Chondrocyte (in vitro differentiated cells): ENCODE measurements at regions not wholly inside any gene's neighbourhood (a gene's known extent, or its start where the extent isn't known, plus 50 kb on each side); places are given as distances from the start of the nearest gene placed in this dataset.
"Not testable (repeated sequence)": the region's sequence is repeated elsewhere in the genome, so short reads cannot be mapped to it uniquely, and the experiment has no call there.

ENCODE experiments used
- DNase-seq: peaks from one replicate; pipeline ENCODE4 v3.0.0; 2021; ENCODE audit warnings: mixed read lengths, low spot score
- H3K27ac Mint-ChIP-seq: one replicate; pipeline ENCODE4 v1.8.0; 2021; ENCODE audit warnings: mild to moderate bottlenecking, moderate library complexity, mixed read lengths; ENCODE audit not compliant: unreplicated experiment
- H3K27me3 Mint-ChIP-seq: 2 replicates; pipeline ENCODE4 v1.8.0; 2021; ENCODE audit warnings: low read depth, mixed read lengths
- H3K36me3 Mint-ChIP-seq: 2 replicates; pipeline ENCODE4 v1.8.0; 2021; ENCODE audit warnings: low read depth, mixed read lengths
- H3K4me1 Mint-ChIP-seq: 2 replicates; pipeline ENCODE4 v1.8.0; 2021; ENCODE audit warnings: low read depth, mild to moderate bottlenecking, mixed read lengths
- H3K4me3 Mint-ChIP-seq: one replicate; pipeline ENCODE4 v1.8.0; 2021; ENCODE audit warnings: mild to moderate bottlenecking, moderate library complexity, mixed read lengths; ENCODE audit not compliant: unreplicated experiment
- H3K9me3 Mint-ChIP-seq: 2 replicates; pipeline ENCODE4 v1.8.0; 2021; ENCODE audit warnings: low read depth, mixed read lengths
- CTCF ChIP-seq: fragments of 200-600 bp; sonication (generic); IDR thresholded peaks from 2 replicates; pipeline ENCODE4 v1.5.0; 2021; ENCODE audit warnings: antibody characterized with exemption, mild to moderate bottlenecking, moderate library complexity

DNA sequence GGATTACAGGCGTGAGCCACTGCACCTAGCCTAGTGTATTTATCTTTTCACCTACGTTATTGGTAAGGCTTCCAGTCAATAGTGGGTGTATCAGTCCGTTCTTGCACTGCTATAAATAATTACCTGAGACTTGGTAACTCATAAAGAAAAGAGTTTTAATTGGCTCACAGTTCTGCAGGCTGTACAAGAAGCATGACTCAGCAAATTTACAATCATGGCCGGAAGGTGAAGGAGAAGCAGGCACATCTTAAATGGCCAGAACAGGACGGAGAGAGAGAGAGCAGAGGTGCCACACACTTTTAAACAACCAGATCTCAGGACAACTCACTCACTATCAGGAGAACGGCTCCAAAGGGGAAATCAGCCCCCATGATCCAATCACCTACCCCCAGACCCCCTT lies 873.3 kb upstream of the AUTS2 start:
- Mint-ChIP-seq H3K4me3 (no peak overlapping the region), H3K27ac (no peak overlapping the region), H3K9me3 (no peaks in the 10 kb centered on the region), H3K4me1 (no peaks in the 10 kb centered on the region), H3K36me3 (no peaks in the 10 kb centered on the region), H3K27me3 (no peaks in the 10 kb centered on the region)
- no peak for TF ChIP-seq CTCF
- DNase-seq, result no peak

DNA sequence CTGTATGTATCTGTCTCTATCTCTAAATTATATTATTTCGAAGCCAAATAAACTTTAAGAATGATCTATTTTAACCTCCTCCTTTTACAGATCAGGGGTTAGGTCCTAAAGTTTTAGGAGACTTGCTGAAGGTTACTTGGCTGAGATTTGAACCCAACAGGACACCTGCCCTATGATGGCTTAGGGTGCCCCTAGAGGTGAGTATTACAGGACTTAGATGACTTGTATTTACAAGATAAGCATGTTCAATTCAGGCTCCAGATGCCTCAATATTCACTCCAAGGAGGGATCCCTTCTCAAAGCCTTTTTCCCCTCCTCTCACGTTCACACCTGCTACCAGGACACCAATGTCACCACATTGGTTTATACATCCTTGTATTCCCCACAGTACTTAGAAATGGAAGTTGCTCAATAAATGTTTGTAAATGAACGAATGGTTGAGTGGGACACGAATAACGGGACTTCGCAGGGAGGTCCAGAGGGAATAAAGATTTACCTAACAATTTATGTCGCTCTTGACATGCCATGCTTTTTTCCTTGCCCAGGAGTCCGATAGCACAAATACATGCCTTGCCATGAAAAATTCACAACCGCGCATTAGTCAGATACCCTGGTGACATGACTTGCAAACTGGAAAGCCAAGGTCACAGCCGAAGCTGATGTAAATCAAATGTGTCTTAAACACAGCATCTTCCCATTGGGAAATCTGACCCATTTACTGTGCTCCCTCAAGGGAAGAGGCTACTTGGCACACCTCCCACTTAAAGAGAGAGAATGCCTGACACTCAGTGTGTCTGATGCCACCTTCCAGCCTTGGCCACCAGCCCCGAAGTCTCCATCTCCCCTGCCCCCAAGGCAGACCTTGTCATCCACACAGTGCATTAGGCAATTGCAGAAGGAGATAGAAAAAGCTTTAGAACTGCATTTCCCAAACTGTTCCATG lies 872.2 kb upstream of the AUTS2 start:
- TF ChIP-seq CTCF, result peak; percentile 19
- H3K9me3 Mint-ChIP-seq, result no peaks in the 10 kb centered on the region
- no peaks in the 10 kb centered on the region for H3K4me1 Mint-ChIP-seq
- H3K36me3 Mint-ChIP-seq, result no peaks in the 10 kb centered on the region
- H3K27ac Mint-ChIP-seq, result no peak overlapping the region
- no peak for DNase-seq
- no peak overlapping the region for H3K4me3 Mint-ChIP-seq
- no peaks in the 10 kb centered on the region for H3K27me3 Mint-ChIP-seq

GRCh38 chr7:68728720-68729119 lies 869.6 kb upstream of the AUTS2 start:
- not testable (repeated sequence) for H3K36me3 Mint-ChIP-seq, H3K27ac Mint-ChIP-seq, H3K9me3 Mint-ChIP-seq

DNA sequence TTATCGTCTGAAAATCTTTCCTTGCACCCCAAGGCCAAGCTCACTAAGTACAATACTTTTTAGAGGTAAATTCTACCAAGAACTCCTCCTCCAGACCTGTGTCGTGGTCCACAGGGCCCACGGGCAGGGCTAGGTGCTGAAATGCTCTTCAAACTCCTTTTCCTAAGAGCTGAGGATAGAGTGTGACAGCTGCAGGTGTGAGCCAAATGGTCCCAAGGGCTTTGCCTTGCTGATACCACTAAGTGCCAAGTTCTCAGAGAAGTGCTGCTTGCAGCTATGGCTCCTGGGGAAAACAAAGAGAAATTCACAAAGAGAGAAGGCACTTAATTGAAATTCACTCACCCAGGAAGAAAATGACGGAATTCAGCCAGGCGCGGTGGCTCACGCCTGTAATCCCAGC lies 868.9 kb upstream of the AUTS2 start:
- no peak for TF ChIP-seq CTCF
- Mint-ChIP-seq H3K4me1 (peaks cover 9% of the 10 kb centered on the region), H3K9me3 (no peaks in the 10 kb centered on the region), H3K27me3 (no peaks in the 10 kb centered on the region), H3K36me3 (no peaks in the 10 kb centered on the region), H3K4me3 (no peak overlapping the region), H3K27ac (no peak overlapping the region)
- DNase-seq, result no peak

More at GRCh38 chr7:68728720-68729119, 869.6 kb upstream of the AUTS2 start:
- not testable (repeated sequence) for DNase-seq, H3K4me3 Mint-ChIP-seq, H3K27me3 Mint-ChIP-seq, H3K4me1 Mint-ChIP-seq

DNA sequence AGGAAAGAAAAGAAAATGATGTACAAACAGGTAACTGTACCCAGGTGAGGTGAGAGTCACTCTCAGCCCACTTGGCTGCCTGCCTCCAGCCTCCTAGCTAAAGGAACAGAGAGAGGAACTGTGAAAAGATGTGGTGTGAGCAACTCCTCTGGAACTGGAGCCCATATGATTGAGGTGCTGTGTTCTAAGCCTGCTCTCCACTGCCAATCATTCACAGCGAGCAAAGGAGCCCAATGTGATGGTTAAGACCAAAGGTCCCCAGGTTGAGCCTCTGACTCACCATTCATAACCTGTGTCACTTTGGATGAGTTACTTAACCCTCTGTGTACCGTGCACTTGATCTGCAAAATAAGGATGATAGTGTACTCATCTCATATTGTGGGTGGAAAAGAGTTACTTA lies 868.1 kb upstream of the AUTS2 start:
- H3K4me3 Mint-ChIP-seq, result no peak overlapping the region
- no peaks in the 10 kb centered on the region for H3K9me3 Mint-ChIP-seq
- no peak for DNase-seq
- H3K4me1 Mint-ChIP-seq, result peaks cover 9% of the 10 kb centered on the region
- H3K27me3 Mint-ChIP-seq, result no peaks in the 10 kb centered on the region
- no peak overlapping the region for H3K27ac Mint-ChIP-seq
- H3K36me3 Mint-ChIP-seq, result no peaks in the 10 kb centered on the region
- TF ChIP-seq CTCF, result no peak

DNA sequence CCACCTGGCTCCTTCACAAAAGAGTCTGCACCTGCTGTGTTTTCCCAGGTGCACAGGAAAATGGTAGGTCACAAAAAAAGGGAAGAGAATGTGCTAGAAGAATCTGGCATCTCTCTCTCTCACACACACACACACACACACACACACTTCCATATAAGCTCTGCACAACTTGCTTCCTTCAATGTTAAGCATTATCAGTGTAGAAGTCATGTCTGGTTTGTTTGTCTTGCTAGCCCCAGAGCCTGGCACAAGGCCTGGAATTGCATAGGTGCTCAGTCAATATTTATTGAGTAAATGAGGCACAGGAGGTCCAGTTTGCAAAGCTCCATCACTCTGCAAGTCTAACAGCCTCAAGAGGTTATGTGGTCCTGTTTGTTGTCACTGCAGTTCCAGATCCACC lies 867.3 kb upstream of the AUTS2 start:
- Mint-ChIP-seq H3K4me1 (peaks cover 9% of the 10 kb centered on the region), H3K4me3 (no peak overlapping the region), H3K36me3 (no peaks in the 10 kb centered on the region), H3K27ac (no peak overlapping the region), H3K27me3 (no peaks in the 10 kb centered on the region), H3K9me3 (no peaks in the 10 kb centered on the region)
- DNase-seq, result no peak
- TF ChIP-seq CTCF, result no peak
